IMR-90 (cell line): ENCODE measurements at regions not wholly inside any gene's neighbourhood (a gene's known extent, or its start where the extent isn't known, plus 50 kb on each side); places are given as distances from the start of the nearest gene placed in this dataset.

Experiments used
- ATAC-seq: fragments of 200-7000 bp; cut with Tn5 transposase; 2 replicates; pipeline ENCODE4 v1.9.1; 2020; ENCODE audit warnings: low read depth, mild to moderate bottlenecking, moderate library complexity
- BruUV-seq: library from RNA; stranded (reverse); fragments of 400-500 nt; replicated peaks from 2 replicates; lab custom pipeline; 2021; lab: Mats Ljungman, UMichigan
- CTCF ChIA-PET: fragments of 300-600 bp; formaldehyde crosslinking; extraction: SDS; loops from one replicate; lab custom pipeline; 2021; ENCODE audit warnings: antibody characterized with exemption; lab: Yijun Ruan, JAX
- POLR2A ChIA-PET: fragments of 300-600 bp; sonication (Branson Sonifier 250); formaldehyde crosslinking; loops from one replicate; lab custom pipeline; 2022; ENCODE audit warnings: antibody characterized with exemption; ENCODE audit not compliant: unreplicated experiment; lab: Charles Lee
- DNase-seq: peaks from one replicate; pipeline ENCODE4 v3.0.0; 2013
- H2AFZ ChIP-seq: replicated peaks from 2 replicates; pipeline ENCODE3; 2013; ENCODE audit warnings: low read length, mild to moderate bottlenecking; ENCODE audit not compliant: poor library complexity
- H2AK5ac ChIP-seq: 2 replicates; pipeline ENCODE4 v1.6.1; 2013; ENCODE audit warnings: low read depth, low read length, inconsistent platforms
- H2AK9ac ChIP-seq: replicated peaks from 2 replicates; pipeline ENCODE3; 2013; ENCODE audit warnings: mild to moderate bottlenecking, low read depth, low read length, moderate library complexity; ENCODE audit not compliant: poor library complexity
- H2BK120ac ChIP-seq: 2 replicates; pipeline ENCODE4 v1.6.1; 2013; ENCODE audit warnings: low read depth, low read length, inconsistent platforms
- H2BK15ac ChIP-seq: 3 replicates; pipeline ENCODE4 v1.6.1; 2013; ENCODE audit warnings: low read depth, low read length, inconsistent platforms
- H2BK20ac ChIP-seq: 2 replicates; pipeline ENCODE4 v1.6.1; 2013; ENCODE audit warnings: low read depth, mild to moderate bottlenecking, inconsistent platforms, low read length, moderate library complexity
- H2BK5ac ChIP-seq: 2 replicates; pipeline ENCODE4 v1.6.1; 2013; ENCODE audit warnings: mild to moderate bottlenecking, low read depth, low read length, inconsistent platforms; ENCODE audit not compliant: poor library complexity, severe bottlenecking
- H3K14ac ChIP-seq: replicated peaks from 2 replicates; pipeline ENCODE4 v1.6.1; 2013; ENCODE audit warnings: low read depth, low read length, inconsistent platforms
- H3K18ac ChIP-seq: 2 replicates; pipeline ENCODE4 v1.6.1; 2013; ENCODE audit warnings: low read depth, low read length, control low read depth
- H3K23ac ChIP-seq: 2 replicates; pipeline ENCODE4 v1.6.1; 2013; ENCODE audit warnings: low read depth, low read length, inconsistent platforms
- H3K27ac ChIP-seq: 2 replicates; pipeline ENCODE4 v1.5.1; 2013; ENCODE audit warnings: mild to moderate bottlenecking, control low read depth, low read length; ENCODE audit not compliant: insufficient read depth
- H3K27me3 ChIP-seq: 2 replicates; pipeline ENCODE4 v1.6.1; 2013; ENCODE audit warnings: low read length; ENCODE audit not compliant: control insufficient read depth, insufficient read depth
- H3K36me3 ChIP-seq: 2 replicates; pipeline ENCODE4 v1.6.1; 2013; ENCODE audit warnings: low read length, mixed read lengths; ENCODE audit not compliant: control insufficient read depth, insufficient read depth
- H3K4ac ChIP-seq: 2 replicates; pipeline ENCODE4 v1.6.1; 2013; ENCODE audit warnings: low read depth, low read length, inconsistent platforms
- H3K4me1 ChIP-seq: 2 replicates; pipeline ENCODE4 v1.6.1; 2013; ENCODE audit warnings: low read length, mixed read lengths; ENCODE audit not compliant: control insufficient read depth, insufficient read depth
- H3K4me2 ChIP-seq: 2 replicates; pipeline ENCODE4 v1.6.1; 2013; ENCODE audit warnings: low read depth, mild to moderate bottlenecking, control low read depth, low read length, moderate library complexity
- H3K4me3 ChIP-seq: 2 replicates; pipeline ENCODE4 v1.5.1; 2013; ENCODE audit warnings: low read depth, mild to moderate bottlenecking, control low read depth, low read length, moderate library complexity; ENCODE audit not compliant: insufficient read depth
- H3K56ac ChIP-seq: 2 replicates; pipeline ENCODE4 v1.6.1; 2013; ENCODE audit warnings: low read length, inconsistent platforms; ENCODE audit not compliant: insufficient read depth; ENCODE audit errors: extremely low read depth
- H3K79me1 ChIP-seq, 2 experiments: 2 replicates each; pipeline ENCODE4 v1.6.1; 2013; ENCODE audit warnings: low read length in 2 of 2, inconsistent platforms in 1 of 2, low read depth in 1 of 2
- H3K9ac ChIP-seq: 2 replicates; pipeline ENCODE4 v1.6.1; 2013; ENCODE audit warnings: low read depth, low read length, control low read depth
- H3K9me1 ChIP-seq: 2 replicates; pipeline ENCODE4 v1.6.1; 2013; ENCODE audit warnings: low read length, inconsistent platforms; ENCODE audit not compliant: insufficient read depth
- H3K9me3 ChIP-seq: 2 replicates; pipeline ENCODE4 v1.6.1; 2013; ENCODE audit warnings: low read length; ENCODE audit not compliant: control insufficient read depth, insufficient read depth
- H4K20me1 ChIP-seq: 2 replicates; pipeline ENCODE4 v1.6.1; 2013; ENCODE audit warnings: low read length, inconsistent platforms; ENCODE audit not compliant: insufficient read depth
- H4K5ac ChIP-seq: 2 replicates; pipeline ENCODE4 v1.6.1; 2013; ENCODE audit warnings: mild to moderate bottlenecking, low read depth, low read length, control low read depth
- H4K8ac ChIP-seq, 2 experiments: 2 replicates each; pipeline ENCODE4 v1.6.1; 2013; ENCODE audit warnings: low read depth in 2 of 2, low read length in 2 of 2, control low read depth in 1 of 2, inconsistent platforms in 1 of 2
- H4K91ac ChIP-seq: 2 replicates; pipeline ENCODE4 v1.6.1; 2013; ENCODE audit warnings: low read depth, low read length, inconsistent platforms; ENCODE audit not compliant: insufficient read depth
- CEBPB ChIP-seq: IDR thresholded peaks from 2 replicates; pipeline ENCODE4 v1.6.1; 2012; ENCODE audit warnings: low read depth, low read length, improper control_type of control experiment
- MXI1 ChIP-seq: IDR thresholded peaks from 2 replicates; pipeline ENCODE4 v1.6.1; 2012; ENCODE audit warnings: low read depth, mild to moderate bottlenecking, low read length, moderate library complexity, borderline replicate concordance
- SMC3 ChIP-seq: fragments of 150-350 bp; IDR thresholded peaks from 2 replicates; pipeline ENCODE4 v1.6.1; 2016; ENCODE audit warnings: low read depth, mild to moderate bottlenecking, antibody characterized with exemption, low read length, moderate library complexity
- WGBS, 2 experiments: methylation state at CpG; one replicate each; pipeline versions ENCODE4 v1.1.5 to v1.1.7; 2013; ENCODE audit warnings: missing lambda C conversion rate in 2 of 2; ENCODE audit not compliant: insufficient read length in 1 of 2; ENCODE audit errors: extremely low coverage in 2 of 2; 5-methylcytosine and 5-hydroxymethylcytosine counted together
- dilution Hi-C: fragments of 300-500 bp; cut with HindIII; formaldehyde crosslinking; loops from one replicate; pipeline ENCODE4 v1.14.3; 2018; ENCODE audit warnings: low sequenced_read_pairs; ENCODE audit not compliant: unreplicated experiment
- in situ Hi-C: fragments of 300-500 bp; cut with MboI; formaldehyde crosslinking; loops from 3 replicates; pipeline ENCODE4 v1.14.3; 2019; ENCODE audit warnings: low sequenced_read_pairs, inconsistent platforms, mixed read lengths
- intact Hi-C: fragments of 100-400 bp; cut with micrococcal nuclease; formaldehyde crosslinking; loops from 2 replicates; pipeline ENCODE4 v1.10.0; 2022

- Histone ChIP-seq H2AK9ac (no peak overlapping the region), H3K36me3 (no peaks in the 10 kb centered on the region), H3K4ac (no peak overlapping the region), H3K23ac (no peak overlapping the region), H4K5ac (no peak overlapping the region), H3K9me3 (no peaks in the 10 kb centered on the region), H2BK5ac (no peak overlapping the region), H3K14ac (no peak overlapping the region), H3K9ac (no peak overlapping the region), H2BK15ac (no peak overlapping the region), H3K27ac (no peak overlapping the region), H4K8ac (no peak overlapping the region), H3K4me3 (no peak overlapping the region), H2BK20ac (no peak overlapping the region), H3K4me2 (no peak overlapping the region), H4K91ac (no peak overlapping the region), H3K79me1 (no peaks in the 10 kb centered on the region), H2AFZ (no peak overlapping the region), H3K4me1 (no peaks in the 10 kb centered on the region), H3K18ac (no peak overlapping the region), H2BK120ac (no peak overlapping the region), H3K9me1 (no peaks in the 10 kb centered on the region), H4K20me1 (no peaks in the 10 kb centered on the region), H3K56ac (no peak overlapping the region), H3K27me3 (no peaks in the 10 kb centered on the region), H2AK5ac (no peak overlapping the region)
- DNase-seq, result no peak
- in situ Hi-C loops (no loop called here), dilution Hi-C loops (no loop called here), intact Hi-C loops (no loop called here)
- ChIA-PET CTCF (no interaction called here), POLR2A (no interaction called here)
- no TSS peak for BruUV-seq
- no CpG with 5 or more reads among the region's 4 CpGs for WGBS, 2 experiments
- no peak for ATAC-seq
- TF ChIP-seq MXI1, result no peak
- no peak for TF ChIP-seq SMC3
- no peak for TF ChIP-seq CEBPB
Measured at GRCh38 chr6:47932575-47932974, 150.7 kb downstream of the OPN5 start.
